K562 (cell line): ENCODE measurements at regions not wholly inside any gene's neighbourhood (a gene's known extent, or its start where the extent isn't known, plus 50 kb on each side); places are given as distances from the start of the nearest gene placed in this dataset.

Experiments used
- ATAC-seq: fragments of 200-7000 bp; cut with Tn5 transposase; 3 replicates; pipeline ENCODE4 v1.9.1; 2020; ENCODE audit warnings: moderate library complexity
- BruUV-seq: library from RNA; stranded (reverse); fragments of 400-500 nt; replicated peaks from 2 replicates; lab custom pipeline; 2021; lab: Mats Ljungman, UMichigan
- CTCF ChIA-PET: fragments of 300-600 bp; formaldehyde crosslinking; extraction: SDS; loops from one replicate; lab custom pipeline; 2021; ENCODE audit warnings: low intra/inter-chr PET ratio; lab: Yijun Ruan, JAX
- POLR2A ChIA-PET: fragments of 300-600, 350-650 bp; sonication (Branson Sonifier 250); formaldehyde crosslinking; extraction: SDS; loops from one replicate; lab custom pipeline; 2021; ENCODE audit warnings: antibody characterized with exemption, inconsistent platforms; lab: Yijun Ruan, JAX
- DNase-seq, 4 experiments: peaks; one replicate each; pipeline versions ENCODE4 v3.0.0 to v3.0.0-alpha.2; 2011 to 2018; ENCODE audit warnings: low spot score in 3 of 4, mixed read lengths in 3 of 4; ENCODE audit errors: extremely low read depth in 1 of 4
- FAIRE-seq: peaks from 2 replicates; lab custom pipeline; 2011; peaks lifted over from hg19 to GRCh38; lab: Jason Lieb, UNC
- H2AFZ ChIP-seq: 2 replicates; pipeline ENCODE4 v1.6.0; 2011; ENCODE audit warnings: low read depth, low read length, control low read depth, inconsistent platforms
- H3K27ac ChIP-seq: fragments of 200-600 bp; 3 replicates; pipeline ENCODE4 v1.8.0; 2011; ENCODE audit warnings: low read depth, mild to moderate bottlenecking, control low read depth, inconsistent platforms, low read length, moderate library complexity, mixed read lengths; ENCODE audit errors: extremely low read depth
- H3K27me3 ChIP-seq, 2 experiments: fragments of 300-600 bp in 1 of 2; 2 replicates in 1 of 2; 3 replicates in 1 of 2; pipeline versions ENCODE4 v1.6.0 to v1.8.0; 2011; ENCODE audit warnings: inconsistent platforms in 2 of 2, low read length in 2 of 2, mild to moderate bottlenecking in 1 of 2, mixed read lengths in 1 of 2, moderate library complexity in 1 of 2; ENCODE audit not compliant: control insufficient read depth in 2 of 2, insufficient read depth in 2 of 2
- H3K36me3 ChIP-seq: fragments of 300-600 bp; 3 replicates; pipeline ENCODE4 v1.8.0; 2011; ENCODE audit warnings: mild to moderate bottlenecking, low read length, inconsistent platforms; ENCODE audit not compliant: control insufficient read depth, insufficient read depth
- H3K4me1 ChIP-seq, 2 experiments: fragments of 200-600 bp in 1 of 2; replicated peaks in 1 of 2; 2 replicates in 1 of 2; 3 replicates in 1 of 2; pipeline versions ENCODE4 v1.5.1 to v1.8.0; 2011; ENCODE audit warnings: inconsistent platforms in 2 of 2, low read length in 2 of 2, mild to moderate bottlenecking in 1 of 2, mixed read lengths in 1 of 2, moderate library complexity in 1 of 2; ENCODE audit not compliant: control insufficient read depth in 2 of 2, insufficient read depth in 2 of 2
- H3K4me2 ChIP-seq: 2 replicates; pipeline ENCODE4 v1.6.1; 2011; ENCODE audit warnings: low read length, control low read depth, inconsistent platforms, mixed read lengths; ENCODE audit not compliant: insufficient read depth
- H3K4me3 ChIP-seq: fragments of 200-600 bp; sonication (generic), shearing (Covaris generic); 2 replicates; pipeline ENCODE4 v1.5.1; 2016; ENCODE audit warnings: control low read depth, inconsistent platforms
- H3K79me2 ChIP-seq: fragments of 200-600 bp; 3 replicates; pipeline ENCODE4 v1.8.0; 2011; ENCODE audit warnings: low read length, inconsistent platforms; ENCODE audit not compliant: control insufficient read depth, insufficient read depth
- H3K9ac ChIP-seq, 2 experiments: 2 replicates each; pipeline versions ENCODE4 v1.6.0 to v1.6.1; 2011; ENCODE audit warnings: low read depth in 2 of 2, low read length in 2 of 2, control low read depth in 1 of 2, inconsistent platforms in 1 of 2, mild to moderate bottlenecking in 1 of 2, mixed read lengths in 1 of 2; ENCODE audit not compliant: insufficient read depth in 1 of 2
- H3K9me1 ChIP-seq: one replicate; pipeline ENCODE4 v1.6.0; 2011; ENCODE audit warnings: inconsistent platforms, mild to moderate bottlenecking, low read length, moderate library complexity; ENCODE audit not compliant: control insufficient read depth, insufficient read depth
- H3K9me3 ChIP-seq: replicated peaks from 2 replicates; pipeline ENCODE4 v1.5.1; 2011; ENCODE audit warnings: low read depth, low read length, inconsistent platforms; ENCODE audit not compliant: control insufficient read depth, insufficient read depth
- H4K20me1 ChIP-seq: replicated peaks from 2 replicates; pipeline ENCODE4 v1.6.1; 2011; ENCODE audit warnings: low read length, inconsistent platforms, mixed read lengths; ENCODE audit not compliant: control insufficient read depth, insufficient read depth
- EGR1 ChIP-seq: fragments of 450-650 bp; conservative IDR thresholded peaks from 2 replicates; pipeline ENCODE4 v1.6.1; 2017; ENCODE audit warnings: mild to moderate bottlenecking
- ETV6 ChIP-seq, 3 experiments: fragments of 150-350 bp in 1 of 3; sonication (generic) in 1 of 3; formaldehyde crosslinking in 1 of 3; IDR thresholded peaks; 2 replicates each; pipeline versions ENCODE4 v1.6.1 to v1.8.0; 2014 to 2022; ENCODE audit warnings: borderline replicate concordance in 2 of 3, low read depth in 2 of 3, antibody characterized with exemption in 1 of 3, low read length in 1 of 3, mild to moderate bottlenecking in 1 of 3, missing genetic modification reagents in 1 of 3
- TEAD2 ChIP-seq: fragments of 450-650 bp; IDR thresholded peaks from 2 replicates; pipeline ENCODE4 v1.6.1; 2016; ENCODE audit warnings: missing genetic modification characterization, control low read depth, missing compliant biosample characterization
- ZNF146 ChIP-seq: IDR thresholded peaks from one replicate; pipeline ENCODE4 v1.6.1; 2018; ENCODE audit warnings: missing compliant biosample characterization; ENCODE audit not compliant: unreplicated experiment
- ZNF175 ChIP-seq: fragments of 200-800 bp; sonication (Bioruptor generic); IDR thresholded peaks from 2 replicates; pipeline ENCODE4 v1.6.1; 2016; ENCODE audit warnings: low read depth, mild to moderate bottlenecking, missing genetic modification characterization, missing compliant biosample characterization
- WGBS: fragments of 100-300 bp; shearing (Covaris generic); methylation state at CpG from one replicate; pipeline ENCODE4 v1.1.6; 2016; ENCODE audit warnings: low coverage, mixed read lengths; ENCODE audit not compliant: insufficient coverage; ENCODE audit errors: missing lambda C conversion rate; 5-methylcytosine and 5-hydroxymethylcytosine counted together
- in situ Hi-C: fragments of 300-500 bp; cut with MboI; formaldehyde crosslinking; loops from 4 replicates; pipeline ENCODE4 v1.15.0; 2018; ENCODE audit warnings: inconsistent platforms, mixed read lengths
- intact Hi-C: fragments of 100-400 bp; cut with micrococcal nuclease; formaldehyde crosslinking; loops from 2 replicates; pipeline ENCODE4 v1.14.2; 2022

DNA sequence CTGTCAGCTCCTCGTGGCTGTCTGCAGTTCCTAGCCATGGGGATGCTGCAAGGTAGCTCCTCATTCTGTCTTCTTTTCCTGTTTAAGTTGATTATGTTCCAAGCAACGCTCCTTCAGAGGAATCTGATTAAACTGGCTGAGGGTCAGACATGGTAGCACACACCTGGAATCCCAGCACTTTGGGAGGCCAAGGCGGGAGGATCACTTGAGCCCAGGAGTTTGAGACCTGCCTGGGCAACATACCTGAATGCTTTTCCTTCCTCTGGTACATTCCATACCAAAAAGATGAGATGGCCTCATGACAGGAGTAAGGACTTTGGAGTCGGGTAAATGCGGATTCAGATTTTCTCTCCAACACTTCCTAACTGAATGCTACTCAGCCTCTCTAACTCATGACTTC, 246.8 kb upstream of the JARID2 start (continued):
- no peak for TF ChIP-seq ETV6 (IDR thresholded peaks at IDR 0.05; ENCODE audit: borderline replicate concordance in 1 of 2, low read depth in 2 of 2, low read length in 1 of 2)
- TF ChIP-seq ETV6 (CRISPR knock-in tag; IDR thresholded peaks at IDR 0.05; ENCODE audit: borderline replicate concordance), result no peak
- no peak for TF ChIP-seq EGR1

DNA sequence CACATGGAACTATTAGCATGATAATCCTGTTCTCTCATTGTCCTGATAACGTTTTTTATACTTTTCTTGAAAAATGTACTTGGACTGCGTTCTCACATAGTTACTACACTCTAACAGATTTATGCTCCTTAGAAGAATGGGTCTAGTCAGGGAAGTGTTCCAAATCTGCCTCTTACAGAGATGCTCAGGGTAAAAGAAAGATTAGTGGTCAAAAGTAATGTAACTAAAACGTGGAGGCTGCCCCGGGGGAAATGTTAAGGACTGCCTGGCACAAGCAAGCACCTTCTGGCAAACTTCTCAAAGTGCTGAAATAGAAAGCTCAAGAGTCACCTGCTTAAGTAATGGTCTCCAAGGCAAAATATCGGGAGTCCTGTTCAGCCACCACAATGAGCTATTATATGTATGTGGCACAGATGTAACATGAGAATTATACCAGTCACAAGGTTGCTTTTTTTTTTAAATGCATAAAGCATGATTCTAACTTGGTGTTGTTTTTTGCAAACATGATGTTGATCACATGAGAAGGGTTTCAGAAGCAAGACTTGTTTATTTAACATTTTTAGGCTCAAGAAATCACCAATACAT, 244.5 kb upstream of the JARID2 start:
- no peak for DNase-seq
- CTCF ChIA-PET, result no interaction called here
- Histone ChIP-seq H3K79me2 (no peaks in the 10 kb centered on the region), H4K20me1 (no peaks in the 10 kb centered on the region), H3K4me3 (no peak overlapping the region), H3K4me2 (no peak overlapping the region), H3K9ac (no peak overlapping the region), H3K9me1 (no peaks in the 10 kb centered on the region), H3K4me1 (peaks cover 0 to 4% of the 10 kb centered on the region in 2 experiments; a peak in 2 of 5 replicates), H3K27ac (no peak overlapping the region), H3K9me3 (no peaks in the 10 kb centered on the region), H2AFZ (no peak overlapping the region), H3K36me3 (no peaks in the 10 kb centered on the region), H3K27me3 (no peaks in the 10 kb centered on the region)
- TF ChIP-seq ZNF175 (CRISPR knock-in tag), result no peak
- TF ChIP-seq TEAD2 (tag), result no peak
- TF ChIP-seq ZNF146, result no peak
- FAIRE-seq, result no peak
- POLR2A ChIA-PET, result interaction anchor here (0.5 to 0.6 kb wide), 2 partner anchors 44 to 251 kb away, joined by 3 read pairs; no protein-coding TSS in a partner anchor
- WGBS, result 36% methylated on average over 5 of the region's 5 CpGs
- ATAC-seq, result no peak
- no TSS peak for BruUV-seq
- intact Hi-C loops, result no loop called here
- in situ Hi-C loops, result no loop called here
